SK-N-SH treated with all-trans-retinoic acid at 6 μM for 48 hours (cell line): ENCODE measurements at regions not wholly inside any gene's neighbourhood (a gene's known extent, or its start where the extent isn't known, plus 50 kb on each side); places are given as distances from the start of the nearest gene placed in this dataset.

Experiments used
- ATAC-seq: fragments of 200-7000 bp; cut with Tn5 transposase; 3 replicates; pipeline ENCODE4 v1.9.1; 2020; ENCODE audit warnings: mild to moderate bottlenecking, moderate library complexity
- ARNTL ChIP-seq: fragments of 450-650 bp; formaldehyde crosslinking; IDR thresholded peaks from 2 replicates; pipeline ENCODE4 v1.5.0; 2020; ENCODE audit warnings: low read depth, mild to moderate bottlenecking, moderate library complexity, borderline replicate concordance
- BACH2 ChIP-seq: fragments of 250-450 bp; sonication (Bioruptor Pico); IDR thresholded peaks from 2 replicates; pipeline ENCODE4 v1.9.0; 2021; ENCODE audit warnings: mild to moderate bottlenecking, borderline replicate concordance
- CREB5 ChIP-seq: fragments of 250-450 bp; sonication (Bioruptor Pico); IDR thresholded peaks from 2 replicates; pipeline ENCODE4 v1.5.1; 2020; ENCODE audit warnings: low read depth, mild to moderate bottlenecking, moderate library complexity
- CSRNP3 ChIP-seq: fragments of 250-450 bp; sonication (Bioruptor Pico); IDR thresholded peaks from 2 replicates; pipeline ENCODE4 v1.5.1; 2021; ENCODE audit warnings: mild to moderate bottlenecking, moderate library complexity
- ISL1 ChIP-seq: fragments of 250-450 bp; sonication (Bioruptor Pico); IDR thresholded peaks from 2 replicates; pipeline ENCODE4 v2.1.2; 2022; ENCODE audit warnings: mild to moderate bottlenecking, moderate library complexity
- OSR1 ChIP-seq: fragments of 250-450 bp; sonication (Bioruptor Pico); IDR thresholded peaks from 2 replicates; pipeline ENCODE4 v1.8.0; 2022; ENCODE audit warnings: moderate library complexity, mild to moderate bottlenecking, inconsistent platforms
- PATZ1 ChIP-seq: fragments of 250-450 bp; sonication (Bioruptor Pico); IDR thresholded peaks from 2 replicates; pipeline ENCODE4 v1.8.0; 2020; ENCODE audit warnings: mild to moderate bottlenecking, moderate library complexity, borderline replicate concordance
- PPARA ChIP-seq: fragments of 250-450 bp; sonication (Bioruptor Pico); IDR thresholded peaks from 2 replicates; pipeline ENCODE4 v1.5.0; 2020; ENCODE audit warnings: mild to moderate bottlenecking, borderline replicate concordance
- SNAI2 ChIP-seq: fragments of 250-450 bp; sonication (Bioruptor Pico); IDR thresholded peaks from 2 replicates; pipeline ENCODE4 v1.5.0; 2020; ENCODE audit warnings: mild to moderate bottlenecking, moderate library complexity
- TCF4 ChIP-seq: fragments of 250-450 bp; sonication (Bioruptor Pico); IDR thresholded peaks from 2 replicates; pipeline ENCODE4 v1.8.0; 2021; ENCODE audit warnings: mild to moderate bottlenecking, moderate library complexity, borderline replicate concordance
- TOX ChIP-seq: fragments of 250-450 bp; sonication (Bioruptor Pico); IDR thresholded peaks from 2 replicates; pipeline ENCODE4 v1.8.0; 2021; ENCODE audit warnings: mild to moderate bottlenecking, moderate library complexity, borderline replicate concordance
- ZC3H10 ChIP-seq: fragments of 250-450 bp; sonication (Bioruptor Pico); IDR thresholded peaks from 2 replicates; pipeline ENCODE4 v1.5.1; 2021; ENCODE audit warnings: mild to moderate bottlenecking, moderate library complexity
- ZFP3 ChIP-seq: fragments of 250-450 bp; sonication (Bioruptor Pico); IDR thresholded peaks from 2 replicates; pipeline ENCODE4 v1.5.0; 2020; ENCODE audit warnings: mild to moderate bottlenecking, moderate library complexity
- ZFP30 ChIP-seq: fragments of 450-650 bp; formaldehyde crosslinking; IDR thresholded peaks from 2 replicates; pipeline ENCODE4 v1.5.0; 2022; ENCODE audit warnings: mild to moderate bottlenecking, moderate library complexity
- ZNF565 ChIP-seq: fragments of 450-650 bp; formaldehyde crosslinking; conservative IDR thresholded peaks from 2 replicates; pipeline ENCODE4 v1.5.0; 2020; ENCODE audit warnings: low read depth, mild to moderate bottlenecking, moderate library complexity
- ZNF70 ChIP-seq: fragments of 450-650 bp; formaldehyde crosslinking; IDR thresholded peaks from 2 replicates; pipeline ENCODE4 v1.5.0; 2020; ENCODE audit warnings: mild to moderate bottlenecking, moderate library complexity
- ZNF8 ChIP-seq: fragments of 450-650 bp; formaldehyde crosslinking; IDR thresholded peaks from 2 replicates; pipeline ENCODE4 v1.5.0; 2020; ENCODE audit warnings: mild to moderate bottlenecking, moderate library complexity
- TF ChIP-seq, protein P1 (sequence below): fragments of 250-450 bp; sonication (Bioruptor Pico); IDR thresholded peaks from 2 replicates; pipeline ENCODE4 v1.8.0; 2021; ENCODE audit warnings: low read depth, mild to moderate bottlenecking, moderate library complexity, borderline replicate concordance

DNA sequence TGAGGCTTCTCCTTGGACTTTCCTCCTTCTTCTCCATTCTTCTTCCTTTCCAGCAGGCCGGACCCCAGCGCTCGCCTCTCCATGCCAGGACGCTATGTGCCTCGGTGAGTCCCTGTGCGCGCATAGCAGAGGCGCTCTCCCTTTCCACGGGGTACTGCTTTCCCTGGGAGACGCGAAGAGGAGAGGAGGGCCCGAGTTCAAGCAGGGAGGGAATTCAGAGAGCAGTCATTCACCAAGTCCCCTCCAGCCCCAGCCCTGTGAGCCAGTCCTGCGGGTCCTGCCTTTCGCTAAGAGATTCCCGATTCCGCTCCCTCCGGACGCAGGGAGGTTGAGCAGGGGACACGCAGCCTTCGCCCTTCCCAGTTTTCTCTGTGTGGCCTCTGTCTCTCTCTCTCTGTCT is 160.4 kb downstream of the EFNB2 start (continued):
- TF ChIP-seq CREB5 (CRISPR knock-in tag) = no peak
- TF ChIP-seq ARNTL = no peak
- TF ChIP-seq ZNF8 (CRISPR knock-in tag) = no peak
- TF ChIP-seq BACH2 = no peak
- no peak for TF ChIP-seq PATZ1 (CRISPR knock-in tag)
- TF ChIP-seq PPARA (CRISPR knock-in tag) = no peak
- no peak for TF ChIP-seq OSR1
- TF ChIP-seq ZNF70 (CRISPR knock-in tag) = no peak
- no peak for TF ChIP-seq ZFP3 (CRISPR knock-in tag)
- TF ChIP-seq SNAI2 = no peak

GRCh38 chr13:106374631-106375030 is 160.8 kb downstream of the EFNB2 start:
- ATAC-seq = no peak

GRCh38 chr13:106373989-106374572 is 161.4 kb downstream of the EFNB2 start:
- no peak for ATAC-seq
- no peak for TF ChIP-seq ARNTL
- no peak for TF ChIP-seq ISL1 (CRISPR knock-in tag)

More at GRCh38 chr13:106374631-106375030, 160.8 kb downstream of the EFNB2 start:
- TF ChIP-seq CREB5 (CRISPR knock-in tag) (no peak), TOX (CRISPR knock-in tag) (no peak), ZFP30 (CRISPR knock-in tag) (no peak), ZC3H10 (CRISPR knock-in tag) (no peak), PPARA (CRISPR knock-in tag) (no peak), CSRNP3 (CRISPR knock-in tag) (no peak), OSR1 (no peak), ZNF565 (CRISPR knock-in tag) (no peak), ARNTL (no peak), ZNF70 (CRISPR knock-in tag) (no peak), BACH2 (no peak)
- TF ChIP-seq, protein P1, sequence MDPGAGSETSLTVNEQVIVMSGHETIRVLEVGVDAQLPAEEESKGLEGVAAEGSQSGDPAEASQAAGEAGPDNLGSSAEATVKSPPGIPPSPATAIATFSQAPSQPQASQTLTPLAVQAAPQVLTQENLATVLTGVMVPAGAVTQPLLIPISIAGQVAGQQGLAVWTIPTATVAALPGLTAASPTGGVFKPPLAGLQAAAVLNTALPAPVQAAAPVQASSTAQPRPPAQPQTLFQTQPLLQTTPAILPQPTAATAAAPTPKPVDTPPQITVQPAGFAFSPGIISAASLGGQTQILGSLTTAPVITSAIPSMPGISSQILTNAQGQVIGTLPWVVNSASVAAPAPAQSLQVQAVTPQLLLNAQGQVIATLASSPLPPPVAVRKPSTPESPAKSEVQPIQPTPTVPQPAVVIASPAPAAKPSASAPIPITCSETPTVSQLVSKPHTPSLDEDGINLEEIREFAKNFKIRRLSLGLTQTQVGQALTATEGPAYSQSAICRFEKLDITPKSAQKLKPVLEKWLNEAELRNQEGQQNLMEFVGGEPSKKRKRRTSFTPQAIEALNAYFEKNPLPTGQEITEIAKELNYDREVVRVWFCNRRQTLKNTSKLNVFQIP (CRISPR knock-in tag) = no peak

- ATAC-seq = peak; percentile 27; the same call in 2 of the 3 replicates
- TF ChIP-seq CSRNP3 (CRISPR knock-in tag) (no peak), PATZ1 (CRISPR knock-in tag) (no peak), ZNF565 (CRISPR knock-in tag) (no peak), ARNTL (no peak), ZFP30 (CRISPR knock-in tag) (no peak), PPARA (CRISPR knock-in tag) (no peak), ZC3H10 (CRISPR knock-in tag) (no peak), TCF4 (CRISPR knock-in tag) (no peak), ZFP3 (CRISPR knock-in tag) (no peak), TOX (CRISPR knock-in tag) (no peak)
These were observed 162.0 kb downstream of the EFNB2 start for GRCh38 chr13:106373304-106373988.
